Right lobe of liver (tissue), 6 donors: ENCODE measurements at regions not wholly inside any gene's neighbourhood (a gene's known extent, or its start where the extent isn't known, plus 50 kb on each side); places are given as distances from the start of the nearest gene placed in this dataset.

Experiments
- ATAC-seq, 4 donors: fragments of 200-7000 bp; cut with Tn5 transposase; one replicate each; pipeline ENCODE4 v1.9.1; 2020; ENCODE audit warnings: mild to moderate bottlenecking in 4 of 4, moderate library complexity in 4 of 4
- DNase-seq, 3 donors: peaks; one replicate each; pipeline ENCODE4 v3.0.0-alpha.2; 2020
- H3K27ac ChIP-seq, 3 donors: fragments of 200-600 bp; one replicate each; pipeline ENCODE4 v1.8.0; 2022
- H3K27me3 ChIP-seq, 2 donors: fragments of 200-600 bp; one replicate each; pipeline ENCODE4 v1.8.0; 2022
- H3K36me3 ChIP-seq, 4 donors: fragments of 200-600 bp; sonication (generic) in 1 of 4; one replicate each; pipeline versions ENCODE4 v1.5.1 to v1.8.0; 2017 to 2022; ENCODE audit warnings: control low read depth in 1 of 4
- H3K4me1 ChIP-seq, 4 donors: fragments of 200-600 bp; sonication (generic) in 1 of 4; one replicate each; pipeline versions ENCODE4 v1.5.1 to v1.8.0; 2017 to 2022; ENCODE audit warnings: control low read depth in 1 of 4
- H3K4me3 ChIP-seq, 3 donors: fragments of 200-600 bp; one replicate each; pipeline ENCODE4 v1.8.0; 2022
- H3K9me3 ChIP-seq, 4 donors: fragments of 200-600 bp; sonication (generic) in 1 of 4; one replicate each; pipeline versions ENCODE4 v1.5.1 to v1.8.0; 2017 to 2022; ENCODE audit warnings: control low read depth in 1 of 4
- POLR2A ChIP-seq: fragments of 450-650 bp; IDR thresholded peaks from one replicate; pipeline ENCODE4 v1.6.1; 2017; ENCODE audit warnings: antibody characterized with exemption, mild to moderate bottlenecking
- WGBS: methylation state at CpG from one replicate; pipeline ENCODE4 v1.1.6; 2018; ENCODE audit warnings: low coverage, low lambda C conversion rate; ENCODE audit not compliant: insufficient coverage; ENCODE audit errors: missing lambda C conversion rate; 5-methylcytosine and 5-hydroxymethylcytosine counted together
- intact Hi-C, 2 donors: fragments of 100-400 bp; cut with DNase I; formaldehyde crosslinking; loops; one replicate each; pipeline versions ENCODE4 v1.11.2 to v1.14.1; 2022
- TF ChIP-seq, protein P1 (sequence below), 4 donors: fragments of 200-600 bp in 3 of 4; fragments of 450-650 bp in 1 of 4; IDR thresholded peaks; one replicate each; pipeline versions ENCODE4 v1.5.1 to v1.8.0; 2016 to 2022; ENCODE audit warnings: antibody characterized with exemption in 4 of 4, mild to moderate bottlenecking in 2 of 4
- donor health status: DM: no; HTN: yes; CAD: no.
- donor health status: DM: no; HTN: no; CAD: no.
- donor health status: DM: no; HTN: no; CAD: no.
- donor health status: DM: no; HTN: yes; CAD: no.
- donor health status: DM: no; HTN: yes; CAD: no.

DNA sequence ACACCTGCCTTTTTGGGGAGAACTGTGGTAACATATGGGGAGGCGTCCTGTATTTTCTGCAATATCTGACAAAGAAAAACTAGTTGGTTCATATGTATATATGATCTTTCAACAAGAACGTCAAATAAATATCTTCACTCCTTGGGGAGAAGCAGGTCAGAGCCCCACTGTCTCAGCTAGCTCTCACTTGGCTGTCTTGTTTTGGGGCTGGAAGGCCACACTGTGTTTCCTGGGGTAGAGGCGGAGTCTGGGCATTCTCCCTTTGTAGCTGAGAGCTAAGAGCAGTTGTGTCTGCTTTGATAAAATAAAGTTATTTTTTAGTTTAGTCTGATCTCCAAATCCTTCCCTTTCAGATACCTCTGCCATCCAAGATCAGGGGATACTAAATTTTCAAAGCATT is 83.9 kb upstream of the IGFBP3 start:
- H3K27me3 ChIP-seq: no peaks in the 10 kb centered on the region
- DNase-seq (no peak), ATAC-seq (no peak)
- no peaks in the 10 kb centered on the region for H3K4me1 ChIP-seq
- H3K9me3 ChIP-seq: no peaks in the 10 kb centered on the region
- no peak overlapping the region for H3K27ac ChIP-seq
- H3K36me3 ChIP-seq: no peaks in the 10 kb centered on the region
- H3K4me3 ChIP-seq: no peak overlapping the region
- WGBS: 66% methylated on average over 2 of the region's 3 CpGs
- TF ChIP-seq, protein P1, sequence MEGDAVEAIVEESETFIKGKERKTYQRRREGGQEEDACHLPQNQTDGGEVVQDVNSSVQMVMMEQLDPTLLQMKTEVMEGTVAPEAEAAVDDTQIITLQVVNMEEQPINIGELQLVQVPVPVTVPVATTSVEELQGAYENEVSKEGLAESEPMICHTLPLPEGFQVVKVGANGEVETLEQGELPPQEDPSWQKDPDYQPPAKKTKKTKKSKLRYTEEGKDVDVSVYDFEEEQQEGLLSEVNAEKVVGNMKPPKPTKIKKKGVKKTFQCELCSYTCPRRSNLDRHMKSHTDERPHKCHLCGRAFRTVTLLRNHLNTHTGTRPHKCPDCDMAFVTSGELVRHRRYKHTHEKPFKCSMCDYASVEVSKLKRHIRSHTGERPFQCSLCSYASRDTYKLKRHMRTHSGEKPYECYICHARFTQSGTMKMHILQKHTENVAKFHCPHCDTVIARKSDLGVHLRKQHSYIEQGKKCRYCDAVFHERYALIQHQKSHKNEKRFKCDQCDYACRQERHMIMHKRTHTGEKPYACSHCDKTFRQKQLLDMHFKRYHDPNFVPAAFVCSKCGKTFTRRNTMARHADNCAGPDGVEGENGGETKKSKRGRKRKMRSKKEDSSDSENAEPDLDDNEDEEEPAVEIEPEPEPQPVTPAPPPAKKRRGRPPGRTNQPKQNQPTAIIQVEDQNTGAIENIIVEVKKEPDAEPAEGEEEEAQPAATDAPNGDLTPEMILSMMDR (IDR thresholded peaks at IDR 0.05): no peak
- TF ChIP-seq POLR2A: no peak
- intact Hi-C loops: no loop called here

DNA sequence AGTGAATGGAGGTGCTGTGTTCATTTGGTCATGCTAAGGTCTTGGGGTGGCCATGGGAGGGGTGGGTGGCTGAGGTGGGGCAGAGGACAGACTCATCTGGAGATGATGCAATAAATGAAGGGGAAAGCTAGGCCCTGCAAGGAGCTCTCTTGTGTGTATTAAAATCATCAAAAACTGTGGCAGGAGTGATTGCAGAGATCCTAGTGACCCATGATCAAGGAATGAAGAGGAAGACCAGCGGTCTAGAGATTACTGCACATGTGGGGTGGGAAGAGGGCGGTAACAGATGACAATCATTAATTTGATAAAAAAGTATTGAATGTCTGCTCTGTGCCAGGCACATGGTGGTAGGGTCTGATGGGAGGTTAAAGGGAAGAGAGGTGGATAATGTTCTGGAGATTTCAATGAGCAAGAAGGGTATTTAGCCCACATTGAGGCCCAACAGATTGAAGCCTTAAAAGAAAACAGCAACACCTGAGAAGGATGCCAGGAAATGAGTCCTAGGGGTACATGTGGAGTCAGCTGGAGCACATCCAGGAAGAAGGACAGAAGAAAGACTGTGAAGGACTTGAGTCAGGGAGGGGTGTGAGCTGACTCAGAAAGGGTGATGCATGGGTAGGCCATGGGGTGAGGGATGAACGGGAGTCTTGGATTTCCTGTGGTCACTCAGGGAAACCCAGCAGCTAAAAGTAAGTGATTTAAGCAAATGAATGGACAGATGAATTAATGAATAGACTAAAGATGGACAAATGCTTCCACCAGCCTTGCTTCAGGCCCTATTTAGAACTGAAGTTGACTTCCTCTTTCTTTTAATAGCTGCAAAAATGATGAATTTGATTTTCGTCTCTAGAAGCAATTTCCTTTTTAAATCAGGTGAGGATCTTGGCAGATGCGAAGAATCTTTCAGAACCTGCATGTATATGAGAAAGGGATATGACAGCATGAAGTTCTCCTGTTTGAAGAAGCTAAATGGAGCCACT is 83.1 kb upstream of the IGFBP3 start:
- no peaks in the 10 kb centered on the region for H3K36me3 ChIP-seq
- no peaks in the 10 kb centered on the region for H3K4me1 ChIP-seq
- 59% methylated on average over 5 of the region's 5 CpGs for WGBS
- no peaks in the 10 kb centered on the region for H3K27me3 ChIP-seq
- TF ChIP-seq, protein P1 (IDR thresholded peaks at IDR 0.05): no peak
- no peak for TF ChIP-seq POLR2A
- H3K9me3 ChIP-seq: no peaks in the 10 kb centered on the region
- no peak overlapping the region for H3K4me3 ChIP-seq
- intact Hi-C loops: no loop called here
- no peak overlapping the region for H3K27ac ChIP-seq
- ATAC-seq (no peak), DNase-seq (no peak)

GRCh38 chr7:46003161-46003560 is 82.1 kb upstream of the IGFBP3 start:
- no peak overlapping the region for H3K27ac ChIP-seq
- 63% methylated on average over 2 of the region's 2 CpGs for WGBS
- H3K4me1 ChIP-seq: no peaks in the 10 kb centered on the region
- TF ChIP-seq POLR2A: no peak
- TF ChIP-seq, protein P1 (IDR thresholded peaks at IDR 0.05): no peak
- DNase-seq (no peak), ATAC-seq (no peak)
- no peak overlapping the region for H3K4me3 ChIP-seq
- H3K36me3 ChIP-seq: no peaks in the 10 kb centered on the region
- no peaks in the 10 kb centered on the region for H3K27me3 ChIP-seq
- intact Hi-C loops: no loop called here
- H3K9me3 ChIP-seq: no peaks in the 10 kb centered on the region

DNA sequence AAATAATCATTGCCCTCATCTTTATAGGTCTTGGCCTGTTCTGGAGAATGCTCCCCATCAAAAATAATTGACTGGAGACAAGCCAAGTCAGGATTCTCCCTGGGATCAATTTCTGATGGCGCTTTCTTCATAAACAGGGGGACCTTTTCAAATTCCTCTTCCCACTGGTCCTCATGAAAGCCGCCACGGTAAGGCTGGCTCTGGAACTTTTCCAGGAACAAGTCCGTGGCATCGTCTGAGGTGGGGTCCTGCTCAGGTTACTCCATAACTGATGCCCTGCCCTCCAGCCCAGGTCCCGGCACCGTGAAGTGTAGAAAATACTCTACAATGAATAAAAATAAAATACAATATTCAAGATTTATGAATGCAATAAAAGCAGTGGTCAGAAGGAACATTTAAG is 79.4 kb upstream of the IGFBP3 start:
- Histone ChIP-seq H3K27me3 (no peaks in the 10 kb centered on the region), H3K4me3 (no peak overlapping the region), H3K36me3 (no peaks in the 10 kb centered on the region), H3K9me3 (peaks cover 0 to 5% (median 3%) of the 10 kb centered on the region in 4 donors), H3K27ac (no peak overlapping the region), H3K4me1 (no peaks in the 10 kb centered on the region)
- no peak for TF ChIP-seq POLR2A
- TF ChIP-seq, protein P1 (IDR thresholded peaks at IDR 0.05): no peak
- DNase-seq: no peak
- intact Hi-C loops: no loop called here
- 92% methylated on average over 7 of the region's 7 CpGs for WGBS
- no peak for ATAC-seq
